ENCODE measurements at regions not wholly inside any gene's neighbourhood (a gene's known extent, or its start where the extent isn't known, plus 50 kb on each side); places are given as distances from the start of the nearest gene placed in this dataset.

DNA sequence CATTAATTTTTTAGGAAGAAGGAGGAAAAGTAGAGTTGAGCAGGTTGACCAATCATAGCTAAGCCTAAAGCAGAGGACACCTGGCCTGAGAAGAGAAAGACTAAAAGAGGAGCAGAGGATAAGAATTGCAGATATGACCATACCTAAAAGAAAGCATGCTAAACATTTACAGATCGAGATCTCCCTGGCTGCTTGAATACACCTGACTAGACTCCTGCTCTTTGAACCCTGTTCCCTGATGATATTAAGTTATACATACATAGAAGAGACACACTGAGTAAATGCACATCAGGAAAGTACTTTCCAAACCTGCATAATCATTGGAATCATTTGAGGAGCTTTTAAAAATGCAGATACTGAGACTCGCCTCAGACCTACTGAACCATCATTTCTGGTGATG is 232.3 kb upstream of the ELL2 start:
- DNase-seq (ENCODE audit: low read depth, low spot score) = no peak
- Histone ChIP-seq H3K4me3 (replicated peaks in 1 of 3; ENCODE audit: insufficient read depth in 1 of 3, low read depth in 1 of 3, low read length in 3 of 3) (no peak overlapping the region), H3K4me1 (ENCODE audit: control insufficient read depth, extremely low read depth, insufficient read depth, low read length) (peaks cover 9% of the 10 kb centered on the region), H3K9ac (replicated peaks; ENCODE audit: extremely low read depth, insufficient read depth, low read length) (no peak overlapping the region), H3K9me3 (replicated peaks; ENCODE audit: control insufficient read depth, insufficient read depth, low read length) (no peaks in the 10 kb centered on the region), H4K20me1 (replicated peaks; ENCODE audit: control insufficient read depth, extremely low read depth, insufficient read depth, low read length) (no peaks in the 10 kb centered on the region), H2AFZ (ENCODE audit: low read depth, low read length) (no peak overlapping the region), H3K27me3 (ENCODE audit: control insufficient read depth in 2 of 2, insufficient read depth in 2 of 2, low read length in 2 of 2) (no peaks in the 10 kb centered on the region), H3K9me1 (replicated peaks; ENCODE audit: control insufficient read depth, extremely low read depth, insufficient read depth, low read length) (no peaks in the 10 kb centered on the region), H3K4me2 (ENCODE audit: insufficient read depth, low read length) (no peak overlapping the region), H3K36me3 (ENCODE audit: control insufficient read depth in 2 of 2, extremely low read depth in 1 of 2, insufficient read depth in 2 of 2, low read length in 2 of 2) (no peaks in the 10 kb centered on the region), H3K27ac (ENCODE audit: insufficient read depth, low read depth, low read length) (no peak overlapping the region), H3K79me2 (ENCODE audit: control insufficient read depth, insufficient read depth, low read length) (no peaks in the 10 kb centered on the region)
- intact Hi-C loops (cut with micrococcal nuclease) = no loop called here
- dilution Hi-C loops (cut with MboI; ENCODE audit: extremely low pct_ligation_motif_present, low sequenced_read_pairs) = no loop called here
- BruUV-seq (replicated peaks) = no TSS peak
- CTCF ChIA-PET = interaction anchor here (0.8 to 1.9 kb wide), 3 partner anchors 13 to 142 kb away, joined by 3 to 4 read pairs (median 4); no protein-coding TSS in a partner anchor
- TF ChIP-seq GATA2 (IDR thresholded peaks at IDR 0.05; ENCODE audit: insufficient read depth, insufficient read length, low read depth, low read length) (no peak), JUN (IDR thresholded peaks at IDR 0.05; ENCODE audit: borderline replicate concordance, insufficient read depth, insufficient read length, low read depth) (no peak), POLR2A (IDR thresholded peaks at IDR 0.05; ENCODE audit: low read depth, low read length) (no peak), FOS (IDR thresholded peaks at IDR 0.05; ENCODE audit: borderline replicate concordance, insufficient read depth, low read length) (no peak), EZH2 (IDR thresholded peaks at IDR 0.05; ENCODE audit: borderline replicate concordance, low read depth, low read length, severe bottlenecking) (no peak), POLR2AphosphoS5 (IDR thresholded peaks at IDR 0.05; ENCODE audit: insufficient read depth, low read depth, low read length) (no peak), MYC (IDR thresholded peaks at IDR 0.05; ENCODE audit: low read depth, low read length) (no peak)
- TF ChIP-seq, protein P1, sequence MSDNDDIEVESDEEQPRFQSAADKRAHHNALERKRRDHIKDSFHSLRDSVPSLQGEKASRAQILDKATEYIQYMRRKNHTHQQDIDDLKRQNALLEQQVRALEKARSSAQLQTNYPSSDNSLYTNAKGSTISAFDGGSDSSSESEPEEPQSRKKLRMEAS (IDR thresholded peaks at IDR 0.05; ENCODE audit: insufficient read depth, insufficient read length) = no peak
- TF ChIP-seq, protein P2, sequence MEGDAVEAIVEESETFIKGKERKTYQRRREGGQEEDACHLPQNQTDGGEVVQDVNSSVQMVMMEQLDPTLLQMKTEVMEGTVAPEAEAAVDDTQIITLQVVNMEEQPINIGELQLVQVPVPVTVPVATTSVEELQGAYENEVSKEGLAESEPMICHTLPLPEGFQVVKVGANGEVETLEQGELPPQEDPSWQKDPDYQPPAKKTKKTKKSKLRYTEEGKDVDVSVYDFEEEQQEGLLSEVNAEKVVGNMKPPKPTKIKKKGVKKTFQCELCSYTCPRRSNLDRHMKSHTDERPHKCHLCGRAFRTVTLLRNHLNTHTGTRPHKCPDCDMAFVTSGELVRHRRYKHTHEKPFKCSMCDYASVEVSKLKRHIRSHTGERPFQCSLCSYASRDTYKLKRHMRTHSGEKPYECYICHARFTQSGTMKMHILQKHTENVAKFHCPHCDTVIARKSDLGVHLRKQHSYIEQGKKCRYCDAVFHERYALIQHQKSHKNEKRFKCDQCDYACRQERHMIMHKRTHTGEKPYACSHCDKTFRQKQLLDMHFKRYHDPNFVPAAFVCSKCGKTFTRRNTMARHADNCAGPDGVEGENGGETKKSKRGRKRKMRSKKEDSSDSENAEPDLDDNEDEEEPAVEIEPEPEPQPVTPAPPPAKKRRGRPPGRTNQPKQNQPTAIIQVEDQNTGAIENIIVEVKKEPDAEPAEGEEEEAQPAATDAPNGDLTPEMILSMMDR (IDR thresholded peaks at IDR 0.05; ENCODE audit: extremely low read depth in 1 of 2, insufficient read depth in 1 of 2, low read depth in 1 of 2, low read length in 2 of 2) = no peak
- POLR2A ChIA-PET = no interaction called here
- no peak for FAIRE-seq
